Testis (tissue), 2 donors: ENCODE measurements at regions not wholly inside any gene's neighbourhood (a gene's known extent, or its start where the extent isn't known, plus 50 kb on each side); places are given as distances from the start of the nearest gene placed in this dataset.

Experiments
- POLR2A ChIP-seq: fragments of 450-650 bp; IDR thresholded peaks from one replicate; pipeline ENCODE4 v1.6.1; 2017; ENCODE audit warnings: antibody characterized with exemption, mild to moderate bottlenecking, moderate library complexity
- TF ChIP-seq, protein P1 (sequence below), 3 experiments: fragments of 450-650 bp in 2 of 3; fragments of 200-600 bp in 1 of 3; sonication (generic) in 1 of 3; IDR thresholded peaks; one replicate each; pipeline ENCODE4 v1.5.1; 2016 to 2019; ENCODE audit warnings: antibody characterized with exemption in 3 of 3, mild to moderate bottlenecking in 2 of 3, moderate library complexity in 1 of 3

- TF ChIP-seq, protein P1, sequence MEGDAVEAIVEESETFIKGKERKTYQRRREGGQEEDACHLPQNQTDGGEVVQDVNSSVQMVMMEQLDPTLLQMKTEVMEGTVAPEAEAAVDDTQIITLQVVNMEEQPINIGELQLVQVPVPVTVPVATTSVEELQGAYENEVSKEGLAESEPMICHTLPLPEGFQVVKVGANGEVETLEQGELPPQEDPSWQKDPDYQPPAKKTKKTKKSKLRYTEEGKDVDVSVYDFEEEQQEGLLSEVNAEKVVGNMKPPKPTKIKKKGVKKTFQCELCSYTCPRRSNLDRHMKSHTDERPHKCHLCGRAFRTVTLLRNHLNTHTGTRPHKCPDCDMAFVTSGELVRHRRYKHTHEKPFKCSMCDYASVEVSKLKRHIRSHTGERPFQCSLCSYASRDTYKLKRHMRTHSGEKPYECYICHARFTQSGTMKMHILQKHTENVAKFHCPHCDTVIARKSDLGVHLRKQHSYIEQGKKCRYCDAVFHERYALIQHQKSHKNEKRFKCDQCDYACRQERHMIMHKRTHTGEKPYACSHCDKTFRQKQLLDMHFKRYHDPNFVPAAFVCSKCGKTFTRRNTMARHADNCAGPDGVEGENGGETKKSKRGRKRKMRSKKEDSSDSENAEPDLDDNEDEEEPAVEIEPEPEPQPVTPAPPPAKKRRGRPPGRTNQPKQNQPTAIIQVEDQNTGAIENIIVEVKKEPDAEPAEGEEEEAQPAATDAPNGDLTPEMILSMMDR (IDR thresholded peaks at IDR 0.05) = no peak
- no peak for TF ChIP-seq POLR2A
These were observed 103.1 kb upstream of the PRLR start for GRCh38 chr5:35333366-35333765.
